ENCODE measurements at regions not wholly inside any gene's neighbourhood (a gene's known extent, or its start where the extent isn't known, plus 50 kb on each side); places are given as distances from the start of the nearest gene placed in this dataset.
"Not testable (repeated sequence)": the region's sequence is repeated elsewhere in the genome, so short reads cannot be mapped to it uniquely, and the experiment has no call there.

GRCh38 chr10:26952094-26952493 is 91.3 kb upstream of the ABI1 start:
- DNase-seq: no peak

- DNase-seq: no peak
Observed at GRCh38 chr10:26951650-26952049, 90.9 kb upstream of the ABI1 start.

GRCh38 chr10:26950934-26951333 is 90.2 kb upstream of the ABI1 start:
- no peak for DNase-seq

- DNase-seq: peak in 1 of 14 donors; percentile 3
Observed at GRCh38 chr10:26946102-26946811, 85.5 kb upstream of the ABI1 start.

DNA sequence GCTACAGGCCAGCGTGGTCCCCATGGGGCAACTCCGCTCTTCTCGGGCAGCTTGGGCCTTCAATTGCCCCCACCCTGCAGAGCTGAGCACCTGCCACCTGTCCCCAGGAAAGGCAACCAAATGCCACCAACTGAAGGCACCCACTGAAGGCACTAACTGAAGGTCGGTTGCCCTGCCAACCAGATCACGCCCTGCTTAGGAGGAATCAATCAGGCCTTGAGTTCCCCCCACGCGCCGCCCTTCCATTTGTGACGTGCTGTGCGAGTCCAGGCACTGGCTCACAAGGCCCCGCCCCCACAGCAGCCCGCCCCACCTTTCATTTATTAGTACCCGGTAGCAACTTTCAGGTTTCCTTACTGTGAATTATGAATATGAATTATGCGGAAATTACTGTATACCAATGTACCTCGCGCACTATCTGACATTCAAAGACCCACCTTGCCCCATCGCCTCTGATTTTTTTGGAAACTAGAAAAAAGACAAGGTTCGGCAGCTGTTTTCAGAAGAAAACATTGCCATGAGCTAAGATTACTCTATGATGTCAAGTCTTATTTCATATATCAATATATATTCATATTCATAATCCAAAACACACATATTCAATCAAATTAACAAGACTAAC is 83.6 kb upstream of the ABI1 start:
- no peak for DNase-seq

DNA sequence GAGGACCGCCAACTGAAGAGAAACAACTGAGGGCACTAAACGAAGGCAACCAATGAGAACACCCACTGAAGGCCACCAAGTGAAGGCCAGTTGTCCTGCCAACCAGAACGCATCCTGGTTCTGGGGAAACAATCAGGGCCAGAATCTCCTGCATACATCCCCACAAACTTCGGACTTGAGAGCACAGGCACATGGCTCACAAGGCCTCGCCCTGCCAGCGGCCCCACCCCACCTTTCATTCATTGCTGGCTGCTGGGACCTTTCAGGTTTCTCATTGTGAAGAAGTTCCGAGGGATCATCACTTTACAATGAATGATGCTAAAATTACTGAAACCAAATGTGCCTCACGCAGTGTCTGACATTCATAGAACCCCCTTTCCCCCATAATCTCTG is 79.2 kb upstream of the ABI1 start:
- DNase-seq: no peak

- no peak for DNase-seq
Observed at GRCh38 chr10:26939290-26939961, 78.7 kb upstream of the ABI1 start.

DNA sequence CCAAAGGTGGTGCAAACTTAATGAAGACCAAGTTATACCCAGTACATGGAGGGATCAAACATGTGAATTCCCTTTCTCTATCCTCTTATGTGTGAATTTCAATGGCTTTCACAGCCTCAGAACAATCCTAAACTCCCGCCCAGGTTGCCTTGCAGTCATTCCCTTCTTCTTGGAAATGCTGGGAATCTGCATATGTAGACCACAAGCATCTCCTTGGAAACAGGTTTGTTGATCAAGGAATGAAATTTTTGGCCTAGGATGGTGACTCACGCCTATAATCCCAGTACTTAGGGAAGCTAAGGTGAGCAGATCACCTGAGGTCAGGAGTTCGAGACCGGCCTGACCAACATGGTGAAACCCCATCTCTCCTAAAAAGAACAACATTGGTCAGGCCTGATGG is 77.8 kb upstream of the ABI1 start:
- DNase-seq: no peak

DNA sequence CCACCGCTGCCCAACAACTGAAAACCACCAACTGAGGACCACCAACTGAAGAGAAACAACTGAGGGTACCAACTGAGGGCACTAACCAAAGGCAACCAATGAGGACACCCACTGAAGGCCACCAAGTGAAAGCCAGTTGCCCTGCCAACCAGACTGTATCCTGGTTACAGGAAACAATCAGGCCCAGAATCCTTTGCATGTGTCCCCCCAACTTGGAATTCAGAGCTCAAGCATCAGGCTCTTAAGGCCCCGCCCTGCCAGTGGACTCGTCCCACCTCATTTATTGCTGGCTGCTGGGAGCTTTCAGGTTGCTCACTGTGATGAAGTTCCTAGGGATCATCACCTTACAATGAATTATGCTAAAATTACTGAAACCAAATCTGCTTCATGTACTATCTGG is 76.6 kb upstream of the ABI1 start:
- DNase-seq: no peak

DNA sequence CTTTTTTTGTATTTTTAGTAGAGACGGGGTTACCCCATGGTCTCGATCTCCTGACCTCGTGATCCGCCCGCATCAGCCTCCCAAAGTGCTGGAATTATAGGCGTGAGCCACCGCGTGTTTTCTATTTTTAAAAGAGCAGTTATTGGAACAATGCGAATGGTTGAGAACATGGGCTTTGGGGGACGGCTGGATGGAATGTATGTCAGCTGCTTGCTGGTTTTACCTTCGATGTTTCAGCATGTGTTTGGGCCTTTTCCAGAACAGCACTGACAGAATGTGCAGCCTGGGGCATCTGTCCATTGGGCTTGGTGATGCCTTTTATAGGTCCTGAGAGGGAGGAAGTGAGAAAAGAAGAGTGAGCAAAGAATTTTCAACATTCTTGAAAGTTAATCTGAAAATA is 73.4 kb upstream of the ABI1 start:
- not testable (repeated sequence) for DNase-seq

GRCh38 chr10:26932576-26932975 is 71.8 kb upstream of the ABI1 start:
- DNase-seq: no peak

DNA sequence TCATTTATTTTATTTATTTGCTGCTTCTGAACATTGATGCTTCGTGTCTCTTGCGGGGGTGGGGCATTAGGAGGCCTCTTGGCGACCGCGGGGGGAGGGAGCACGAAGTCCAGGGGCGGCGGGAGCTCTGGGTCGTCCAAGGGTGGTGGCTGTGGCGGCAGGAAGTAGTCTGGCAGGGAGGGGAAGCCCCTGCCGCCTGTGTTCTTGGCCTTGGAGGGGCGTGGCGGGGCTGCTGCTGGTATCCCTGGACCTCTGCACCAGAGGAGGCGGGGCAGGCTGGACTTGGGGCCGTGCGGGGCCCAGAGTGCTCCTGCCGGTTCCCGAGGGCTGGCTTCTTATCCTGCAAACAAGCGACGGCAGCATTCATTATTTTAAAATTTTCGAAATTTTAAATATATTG is 70.5 kb upstream of the ABI1 start:
- DNase-seq: no peak

DNA sequence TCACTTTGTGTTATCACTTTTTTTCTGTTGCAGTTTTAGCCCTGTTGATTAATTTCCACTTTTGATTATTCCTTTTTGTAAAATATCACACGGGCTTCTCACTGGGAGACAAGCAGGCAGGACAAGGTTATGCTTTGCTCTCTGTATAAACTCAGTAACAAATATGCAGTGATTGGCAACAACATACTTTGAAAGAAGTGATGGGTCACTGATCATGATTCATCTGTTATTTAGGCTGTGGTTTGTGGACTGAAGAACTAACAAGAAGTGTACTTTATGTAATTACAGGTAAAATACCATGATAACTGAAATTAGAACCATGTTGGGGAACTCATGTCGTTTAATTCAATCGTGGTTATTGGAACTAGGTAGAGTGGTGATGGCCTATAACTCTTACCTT is 62.1 kb upstream of the ABI1 start:
- not testable (repeated sequence) for DNase-seq

- not testable (repeated sequence) for DNase-seq
Observed at GRCh38 chr10:26919156-26919860, 58.5 kb upstream of the ABI1 start.

DNA sequence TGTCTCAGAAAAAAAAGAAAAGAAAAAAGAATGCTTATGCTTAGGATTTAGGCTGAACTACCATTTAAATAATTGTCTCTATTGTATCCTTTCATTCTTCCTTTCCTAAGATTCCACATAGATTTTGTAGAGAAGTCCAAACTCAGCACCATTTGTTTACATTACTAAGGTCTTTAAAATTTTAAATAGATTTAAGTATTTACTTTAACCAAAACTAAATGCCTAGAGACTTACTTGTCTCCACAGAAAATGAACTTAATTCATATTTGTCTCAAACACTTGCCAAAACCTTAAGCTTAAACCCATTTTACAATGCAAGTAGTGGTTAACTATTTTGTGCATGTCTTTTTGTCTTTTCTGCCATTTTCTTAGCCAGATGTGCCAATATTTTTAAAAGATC is 54.1 kb upstream of the ABI1 start:
- no peak for DNase-seq

DNA sequence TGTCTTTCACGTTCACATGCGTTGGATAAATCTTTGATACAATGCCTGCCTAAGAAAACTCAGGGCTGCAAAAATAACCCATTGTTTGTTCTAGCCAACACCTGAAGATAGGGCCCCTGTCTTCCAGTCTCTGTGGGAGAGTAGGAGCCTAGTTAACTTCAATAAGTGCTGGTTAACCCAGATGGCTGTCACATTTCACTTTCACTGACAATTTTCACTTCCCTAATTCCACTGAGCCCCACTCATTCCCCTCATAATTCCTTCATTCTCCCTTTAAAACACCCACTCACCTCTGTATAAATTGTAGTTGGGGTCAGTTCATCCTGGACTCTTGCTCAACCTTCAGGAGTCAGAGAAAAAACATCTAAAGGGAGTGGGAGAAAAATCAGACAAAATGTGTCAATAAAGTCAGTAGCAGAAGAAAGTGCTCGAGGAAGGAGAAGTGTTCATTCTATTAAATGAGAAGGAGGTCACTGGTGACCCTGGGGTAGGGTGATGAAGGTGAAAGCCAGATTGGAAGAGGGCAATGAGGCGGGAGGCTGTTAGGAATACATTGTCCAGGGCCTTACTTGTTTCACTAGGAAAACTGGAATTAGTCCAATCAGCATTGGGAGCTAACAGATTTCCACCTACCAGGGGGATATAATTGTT is 51.2 kb upstream of the ABI1 start:
- DNase-seq: no peak
